ENCODE measurements at regions not wholly inside any gene's neighbourhood (a gene's known extent, or its start where the extent isn't known, plus 50 kb on each side); places are given as distances from the start of the nearest gene placed in this dataset.

GRCh38 chr7:46933596-46933995 is 648.3 kb downstream of the TNS3 start:
- Histone ChIP-seq H3K27me3 (ENCODE audit: control insufficient read depth, insufficient read depth, low read length, poor library complexity, severe bottlenecking) (no peaks in the 10 kb centered on the region), H3K4me3 (ENCODE audit: insufficient read depth, low read depth, low read length) (no peak overlapping the region), H3K4me1 (ENCODE audit: control insufficient read depth, insufficient read depth, low read length) (no peaks in the 10 kb centered on the region), H3K36me3 (ENCODE audit: control insufficient read depth, insufficient read depth, low read length) (no peaks in the 10 kb centered on the region), H3K27ac (ENCODE audit: insufficient read depth, low read depth, low read length, poor library complexity, severe bottlenecking) (no peak overlapping the region), H3K9me3 (ENCODE audit: control insufficient read depth, low read length) (no peaks in the 10 kb centered on the region)
- 96% methylated on average over 4 of the region's 4 CpGs; no CpG with 5 or more reads in 1 of the 2 experiments for WGBS, 2 experiments

GRCh38 chr7:46932676-46933424 is 649.1 kb downstream of the TNS3 start:
- Histone ChIP-seq H3K27me3 (ENCODE audit: control insufficient read depth, insufficient read depth, low read length, poor library complexity, severe bottlenecking) (no peaks in the 10 kb centered on the region), H3K4me1 (ENCODE audit: control insufficient read depth, insufficient read depth, low read length) (no peaks in the 10 kb centered on the region), H3K36me3 (ENCODE audit: control insufficient read depth, insufficient read depth, low read length) (no peaks in the 10 kb centered on the region), H3K9me3 (ENCODE audit: control insufficient read depth, low read length) (no peaks in the 10 kb centered on the region), H3K4me3 (ENCODE audit: insufficient read depth, low read depth, low read length) (no peak overlapping the region), H3K27ac (ENCODE audit: insufficient read depth, low read depth, low read length, poor library complexity, severe bottlenecking) (no peak overlapping the region)
- 89 to 92% methylated on average over 6 to 7 of the region's 7 CpGs for WGBS, 2 experiments

GRCh38 chr7:46932306-46932675 is 649.6 kb downstream of the TNS3 start:
- whole genome bisulfite sequencing, 2 experiments, result 79 to 89% methylated on average over 1 of the region's 1 CpG
- no peaks in the 10 kb centered on the region for H3K36me3 ChIP-seq (ENCODE audit: control insufficient read depth, insufficient read depth, low read length)
- no peaks in the 10 kb centered on the region for H3K27me3 ChIP-seq (ENCODE audit: control insufficient read depth, insufficient read depth, low read length, poor library complexity, severe bottlenecking)
- H3K9me3 ChIP-seq (ENCODE audit: control insufficient read depth, low read length), result no peaks in the 10 kb centered on the region
- no peak overlapping the region for H3K4me3 ChIP-seq (ENCODE audit: insufficient read depth, low read depth, low read length)
- H3K27ac ChIP-seq (ENCODE audit: insufficient read depth, low read depth, low read length, poor library complexity, severe bottlenecking), result no peak overlapping the region
- H3K4me1 ChIP-seq (ENCODE audit: control insufficient read depth, insufficient read depth, low read length), result no peaks in the 10 kb centered on the region

GRCh38 chr7:46930366-46930765 is 651.5 kb downstream of the TNS3 start:
- H3K27ac ChIP-seq (ENCODE audit: insufficient read depth, low read depth, low read length, poor library complexity, severe bottlenecking), result no peak overlapping the region
- no peaks in the 10 kb centered on the region for H3K9me3 ChIP-seq (ENCODE audit: control insufficient read depth, low read length)
- no peaks in the 10 kb centered on the region for H3K36me3 ChIP-seq (ENCODE audit: control insufficient read depth, insufficient read depth, low read length)
- WGBS, 2 experiments, result 95 to 98% methylated on average over 3 of the region's 3 CpGs
- no peaks in the 10 kb centered on the region for H3K27me3 ChIP-seq (ENCODE audit: control insufficient read depth, insufficient read depth, low read length, poor library complexity, severe bottlenecking)
- H3K4me3 ChIP-seq (ENCODE audit: insufficient read depth, low read depth, low read length), result no peak overlapping the region
- no peaks in the 10 kb centered on the region for H3K4me1 ChIP-seq (ENCODE audit: control insufficient read depth, insufficient read depth, low read length)

GRCh38 chr7:46929359-46929758 is 652.6 kb downstream of the TNS3 start:
- H3K27ac ChIP-seq (ENCODE audit: insufficient read depth, low read depth, low read length, poor library complexity, severe bottlenecking), result no peak overlapping the region

GRCh38 chr7:46928719-46929118 is 653.2 kb downstream of the TNS3 start:
- WGBS, 2 experiments, result 74 to 85% methylated on average over 4 of the region's 4 CpGs
- H3K9me3 ChIP-seq (ENCODE audit: control insufficient read depth, low read length), result no peaks in the 10 kb centered on the region
- H3K4me3 ChIP-seq (ENCODE audit: insufficient read depth, low read depth, low read length), result no peak overlapping the region
- no peak overlapping the region for H3K27ac ChIP-seq (ENCODE audit: insufficient read depth, low read depth, low read length, poor library complexity, severe bottlenecking)
- no peaks in the 10 kb centered on the region for H3K4me1 ChIP-seq (ENCODE audit: control insufficient read depth, insufficient read depth, low read length)
- no peaks in the 10 kb centered on the region for H3K36me3 ChIP-seq (ENCODE audit: control insufficient read depth, insufficient read depth, low read length)
- no peaks in the 10 kb centered on the region for H3K27me3 ChIP-seq (ENCODE audit: control insufficient read depth, insufficient read depth, low read length, poor library complexity, severe bottlenecking)

More at GRCh38 chr7:46929359-46929758, 652.6 kb downstream of the TNS3 start:
- Histone ChIP-seq H3K27me3 (ENCODE audit: control insufficient read depth, insufficient read depth, low read length, poor library complexity, severe bottlenecking) (no peaks in the 10 kb centered on the region), H3K36me3 (ENCODE audit: control insufficient read depth, insufficient read depth, low read length) (no peaks in the 10 kb centered on the region), H3K4me1 (ENCODE audit: control insufficient read depth, insufficient read depth, low read length) (no peaks in the 10 kb centered on the region), H3K4me3 (ENCODE audit: insufficient read depth, low read depth, low read length) (no peak overlapping the region), H3K9me3 (ENCODE audit: control insufficient read depth, low read length) (no peaks in the 10 kb centered on the region)

GRCh38 chr7:46927131-46927810 is 654.6 kb downstream of the TNS3 start:
- 90 to 92% methylated on average over 3 of the region's 4 CpGs for WGBS, 2 experiments
- H3K27ac ChIP-seq (ENCODE audit: insufficient read depth, low read depth, low read length, poor library complexity, severe bottlenecking), result no peak overlapping the region
- H3K36me3 ChIP-seq (ENCODE audit: control insufficient read depth, insufficient read depth, low read length), result no peaks in the 10 kb centered on the region
- H3K4me3 ChIP-seq (ENCODE audit: insufficient read depth, low read depth, low read length), result no peak overlapping the region
- no peaks in the 10 kb centered on the region for H3K9me3 ChIP-seq (ENCODE audit: control insufficient read depth, low read length)
- H3K27me3 ChIP-seq (ENCODE audit: control insufficient read depth, insufficient read depth, low read length, poor library complexity, severe bottlenecking), result no peaks in the 10 kb centered on the region
- H3K4me1 ChIP-seq (ENCODE audit: control insufficient read depth, insufficient read depth, low read length), result no peaks in the 10 kb centered on the region

GRCh38 chr7:46916581-46916980 is 665.3 kb downstream of the TNS3 start:
- 88 to 93% methylated on average over 2 of the region's 2 CpGs for WGBS, 2 experiments
- no peaks in the 10 kb centered on the region for H3K4me1 ChIP-seq (ENCODE audit: control insufficient read depth, insufficient read depth, low read length)
- H3K27me3 ChIP-seq (ENCODE audit: control insufficient read depth, insufficient read depth, low read length, poor library complexity, severe bottlenecking), result no peaks in the 10 kb centered on the region
- no peak overlapping the region for H3K27ac ChIP-seq (ENCODE audit: insufficient read depth, low read depth, low read length, poor library complexity, severe bottlenecking)
- H3K9me3 ChIP-seq (ENCODE audit: control insufficient read depth, low read length), result no peaks in the 10 kb centered on the region
- H3K4me3 ChIP-seq (ENCODE audit: insufficient read depth, low read depth, low read length), result no peak overlapping the region
- no peaks in the 10 kb centered on the region for H3K36me3 ChIP-seq (ENCODE audit: control insufficient read depth, insufficient read depth, low read length)

- 20% methylated on average over 1 of the region's 2 CpGs; no CpG with 5 or more reads in 1 of the 2 experiments for WGBS, 2 experiments
- no peaks in the 10 kb centered on the region for H3K4me1 ChIP-seq (ENCODE audit: control insufficient read depth, insufficient read depth, low read length)
Observed at GRCh38 chr7:46912692-46913091, 669.2 kb downstream of the TNS3 start.

GRCh38 chr7:46909601-46910051 is 672.3 kb downstream of the TNS3 start:
- Histone ChIP-seq H3K27me3 (ENCODE audit: control insufficient read depth, insufficient read depth, low read length, poor library complexity, severe bottlenecking) (no peaks in the 10 kb centered on the region), H3K9me3 (ENCODE audit: control insufficient read depth, low read length) (no peaks in the 10 kb centered on the region), H3K4me3 (ENCODE audit: insufficient read depth, low read depth, low read length) (no peak overlapping the region), H3K4me1 (ENCODE audit: control insufficient read depth, insufficient read depth, low read length) (no peaks in the 10 kb centered on the region), H3K27ac (ENCODE audit: insufficient read depth, low read depth, low read length, poor library complexity, severe bottlenecking) (no peak overlapping the region), H3K36me3 (ENCODE audit: control insufficient read depth, insufficient read depth, low read length) (no peaks in the 10 kb centered on the region)
- WGBS, 2 experiments, result 82 to 86% methylated on average over 7 of the region's 7 CpGs

More at GRCh38 chr7:46912692-46913091, 669.2 kb downstream of the TNS3 start:
- H3K27me3 ChIP-seq (ENCODE audit: control insufficient read depth, insufficient read depth, low read length, poor library complexity, severe bottlenecking), result no peaks in the 10 kb centered on the region
- no peaks in the 10 kb centered on the region for H3K9me3 ChIP-seq (ENCODE audit: control insufficient read depth, low read length)
- H3K36me3 ChIP-seq (ENCODE audit: control insufficient read depth, insufficient read depth, low read length), result no peaks in the 10 kb centered on the region
- no peak overlapping the region for H3K27ac ChIP-seq (ENCODE audit: insufficient read depth, low read depth, low read length, poor library complexity, severe bottlenecking)
- no peak overlapping the region for H3K4me3 ChIP-seq (ENCODE audit: insufficient read depth, low read depth, low read length)
